K562 (cell line): ENCODE measurements at regions not wholly inside any gene's neighbourhood (a gene's known extent, or its start where the extent isn't known, plus 50 kb on each side); places are given as distances from the start of the nearest gene placed in this dataset.

Experiments
- ATAC-seq: fragments of 200-7000 bp; cut with Tn5 transposase; 3 replicates; pipeline ENCODE4 v1.9.1; 2020; ENCODE audit warnings: moderate library complexity
- BruUV-seq: library from RNA; stranded (reverse); fragments of 400-500 nt; replicated peaks from 2 replicates; lab custom pipeline; 2021; lab: Mats Ljungman, UMichigan
- CTCF ChIA-PET: fragments of 300-600 bp; formaldehyde crosslinking; extraction: SDS; loops from one replicate; lab custom pipeline; 2021; ENCODE audit warnings: low intra/inter-chr PET ratio; lab: Yijun Ruan, JAX
- POLR2A ChIA-PET: fragments of 300-600, 350-650 bp; sonication (Branson Sonifier 250); formaldehyde crosslinking; extraction: SDS; loops from one replicate; lab custom pipeline; 2021; ENCODE audit warnings: antibody characterized with exemption, inconsistent platforms; lab: Yijun Ruan, JAX
- DNase-seq, 4 experiments: peaks; one replicate each; pipeline versions ENCODE4 v3.0.0 to v3.0.0-alpha.2; 2011 to 2018; ENCODE audit warnings: low spot score in 3 of 4, mixed read lengths in 3 of 4; ENCODE audit errors: extremely low read depth in 1 of 4
- FAIRE-seq: peaks from 2 replicates; lab custom pipeline; 2011; peaks lifted over from hg19 to GRCh38; lab: Jason Lieb, UNC
- H2AFZ ChIP-seq: 2 replicates; pipeline ENCODE4 v1.6.0; 2011; ENCODE audit warnings: low read depth, low read length, control low read depth, inconsistent platforms
- H3K27ac ChIP-seq: fragments of 200-600 bp; 3 replicates; pipeline ENCODE4 v1.8.0; 2011; ENCODE audit warnings: low read depth, mild to moderate bottlenecking, control low read depth, inconsistent platforms, low read length, moderate library complexity, mixed read lengths; ENCODE audit errors: extremely low read depth
- H3K27me3 ChIP-seq, 2 experiments: fragments of 300-600 bp in 1 of 2; 2 replicates in 1 of 2; 3 replicates in 1 of 2; pipeline versions ENCODE4 v1.6.0 to v1.8.0; 2011; ENCODE audit warnings: inconsistent platforms in 2 of 2, low read length in 2 of 2, mild to moderate bottlenecking in 1 of 2, mixed read lengths in 1 of 2, moderate library complexity in 1 of 2; ENCODE audit not compliant: control insufficient read depth in 2 of 2, insufficient read depth in 2 of 2
- H3K36me3 ChIP-seq: fragments of 300-600 bp; 3 replicates; pipeline ENCODE4 v1.8.0; 2011; ENCODE audit warnings: mild to moderate bottlenecking, low read length, inconsistent platforms; ENCODE audit not compliant: control insufficient read depth, insufficient read depth
- H3K4me1 ChIP-seq, 2 experiments: fragments of 200-600 bp in 1 of 2; replicated peaks in 1 of 2; 2 replicates in 1 of 2; 3 replicates in 1 of 2; pipeline versions ENCODE4 v1.5.1 to v1.8.0; 2011; ENCODE audit warnings: inconsistent platforms in 2 of 2, low read length in 2 of 2, mild to moderate bottlenecking in 1 of 2, mixed read lengths in 1 of 2, moderate library complexity in 1 of 2; ENCODE audit not compliant: control insufficient read depth in 2 of 2, insufficient read depth in 2 of 2
- H3K4me2 ChIP-seq: 2 replicates; pipeline ENCODE4 v1.6.1; 2011; ENCODE audit warnings: low read length, control low read depth, inconsistent platforms, mixed read lengths; ENCODE audit not compliant: insufficient read depth
- H3K4me3 ChIP-seq: fragments of 200-600 bp; sonication (generic), shearing (Covaris generic); 2 replicates; pipeline ENCODE4 v1.5.1; 2016; ENCODE audit warnings: control low read depth, inconsistent platforms
- H3K79me2 ChIP-seq: fragments of 200-600 bp; 3 replicates; pipeline ENCODE4 v1.8.0; 2011; ENCODE audit warnings: low read length, inconsistent platforms; ENCODE audit not compliant: control insufficient read depth, insufficient read depth
- H3K9ac ChIP-seq, 2 experiments: 2 replicates each; pipeline versions ENCODE4 v1.6.0 to v1.6.1; 2011; ENCODE audit warnings: low read depth in 2 of 2, low read length in 2 of 2, control low read depth in 1 of 2, inconsistent platforms in 1 of 2, mild to moderate bottlenecking in 1 of 2, mixed read lengths in 1 of 2; ENCODE audit not compliant: insufficient read depth in 1 of 2
- H3K9me1 ChIP-seq: one replicate; pipeline ENCODE4 v1.6.0; 2011; ENCODE audit warnings: inconsistent platforms, mild to moderate bottlenecking, low read length, moderate library complexity; ENCODE audit not compliant: control insufficient read depth, insufficient read depth
- H3K9me3 ChIP-seq: replicated peaks from 2 replicates; pipeline ENCODE4 v1.5.1; 2011; ENCODE audit warnings: low read depth, low read length, inconsistent platforms; ENCODE audit not compliant: control insufficient read depth, insufficient read depth
- H4K20me1 ChIP-seq: replicated peaks from 2 replicates; pipeline ENCODE4 v1.6.1; 2011; ENCODE audit warnings: low read length, inconsistent platforms, mixed read lengths; ENCODE audit not compliant: control insufficient read depth, insufficient read depth
- ELK1 ChIP-seq: sonication (generic); formaldehyde crosslinking; IDR thresholded peaks from 2 replicates; pipeline ENCODE4 v1.8.1; 2022; ENCODE audit warnings: missing genetic modification reagents
- HDAC6 ChIP-seq: IDR thresholded peaks from 2 replicates; pipeline ENCODE4 v1.6.1; 2012; ENCODE audit warnings: low read depth, mild to moderate bottlenecking, control low read depth, inconsistent platforms, low read length, moderate library complexity
- KLF13 ChIP-seq: fragments of 450-650 bp; IDR thresholded peaks from 2 replicates; pipeline ENCODE4 v1.6.1; 2016; ENCODE audit warnings: missing genetic modification characterization, low read depth, mild to moderate bottlenecking, missing compliant biosample characterization, moderate library complexity, borderline replicate concordance
- PHB ChIP-seq: fragments of 250-450 bp; sonication (Bioruptor Pico); IDR thresholded peaks from 2 replicates; pipeline ENCODE4 v1.5.0; 2021
- SAFB2 ChIP-seq: fragments of 200-400 bp; formaldehyde crosslinking; IDR thresholded peaks from 2 replicates; pipeline ENCODE4 v1.6.1; 2018; ENCODE audit warnings: borderline replicate concordance, low read length, low read depth, moderate library complexity; ENCODE audit not compliant: severe bottlenecking
- SMARCB1 ChIP-seq: IDR thresholded peaks from 2 replicates; pipeline ENCODE4 v1.6.1; 2011; ENCODE audit warnings: improper control_type of control experiment, low read depth; ENCODE audit not compliant: insufficient read length
- TRIM24 ChIP-seq, 2 experiments: fragments of 450-650 bp; IDR thresholded peaks; 2 replicates each; pipeline ENCODE4 v1.6.1; 2016
- TSC22D4 ChIP-seq: fragments of 450-650 bp; IDR thresholded peaks from 2 replicates; pipeline ENCODE4 v1.6.1; 2016; ENCODE audit warnings: missing genetic modification characterization, missing biosample characterization, control low read depth
- ZNF133 ChIP-seq: fragments of 250-450 bp; sonication (Bioruptor Pico); IDR thresholded peaks from 2 replicates; pipeline ENCODE4 v1.4.0; 2020; ENCODE audit warnings: mild to moderate bottlenecking
- ZNF778 ChIP-seq: fragments of 450-650 bp; formaldehyde crosslinking; IDR thresholded peaks from 2 replicates; pipeline ENCODE4 v1.4.0; 2020; ENCODE audit warnings: mild to moderate bottlenecking, moderate library complexity
- WGBS: fragments of 100-300 bp; shearing (Covaris generic); methylation state at CpG from one replicate; pipeline ENCODE4 v1.1.6; 2016; ENCODE audit warnings: low coverage, mixed read lengths; ENCODE audit not compliant: insufficient coverage; ENCODE audit errors: missing lambda C conversion rate; 5-methylcytosine and 5-hydroxymethylcytosine counted together
- in situ Hi-C: fragments of 300-500 bp; cut with MboI; formaldehyde crosslinking; loops from 4 replicates; pipeline ENCODE4 v1.15.0; 2018; ENCODE audit warnings: inconsistent platforms, mixed read lengths
- intact Hi-C: fragments of 100-400 bp; cut with micrococcal nuclease; formaldehyde crosslinking; loops from 2 replicates; pipeline ENCODE4 v1.14.2; 2022
- TF ChIP-seq, protein P1 (sequence below), 2 experiments: fragments of 450-650 bp in 1 of 2; sonication (generic) in 1 of 2; formaldehyde crosslinking; conservative IDR thresholded peaks; 2 replicates each; pipeline versions ENCODE4 v1.4.0 to v1.8.1; 2020 to 2022; ENCODE audit warnings: mild to moderate bottlenecking in 1 of 2, missing genetic modification reagents in 1 of 2

- no peak for FAIRE-seq
- intact Hi-C loops = no loop called here
- no peak overlapping the region for H3K4me3 ChIP-seq
Measured at GRCh38 chr18:34550902-34551301, 159.2 kb upstream of the DTNA start.

More at GRCh38 chr18:34550902-34551301, 159.2 kb upstream of the DTNA start:
- POLR2A ChIA-PET = no interaction called here
- Histone ChIP-seq H3K4me1 (no peaks in the 10 kb centered on the region), H3K79me2 (no peaks in the 10 kb centered on the region), H3K9me3 (no peaks in the 10 kb centered on the region), H4K20me1 (no peaks in the 10 kb centered on the region), H3K27me3 (no peaks in the 10 kb centered on the region), H3K9ac (no peak overlapping the region), H3K27ac (no peak overlapping the region), H3K36me3 (no peaks in the 10 kb centered on the region), H3K4me2 (no peak overlapping the region), H2AFZ (no peak overlapping the region), H3K9me1 (no peaks in the 10 kb centered on the region)
- ATAC-seq (no peak), DNase-seq (no peak)
- TF ChIP-seq TSC22D4 (tag) = no peak
- no peak for TF ChIP-seq TRIM24 (IDR thresholded peaks at IDR 0.05)
- no peak for TF ChIP-seq ELK1 (CRISPR knock-in tag)
- no peak for TF ChIP-seq SAFB2
- no peak for TF ChIP-seq HDAC6
- TF ChIP-seq PHB (CRISPR knock-in tag) = no peak
- no peak for TF ChIP-seq KLF13 (tag)
- no peak for TF ChIP-seq SMARCB1
- TF ChIP-seq ZNF778 (CRISPR knock-in tag) = no peak
- TF ChIP-seq ZNF133 (CRISPR knock-in tag) = no peak
- TF ChIP-seq, protein P1, sequence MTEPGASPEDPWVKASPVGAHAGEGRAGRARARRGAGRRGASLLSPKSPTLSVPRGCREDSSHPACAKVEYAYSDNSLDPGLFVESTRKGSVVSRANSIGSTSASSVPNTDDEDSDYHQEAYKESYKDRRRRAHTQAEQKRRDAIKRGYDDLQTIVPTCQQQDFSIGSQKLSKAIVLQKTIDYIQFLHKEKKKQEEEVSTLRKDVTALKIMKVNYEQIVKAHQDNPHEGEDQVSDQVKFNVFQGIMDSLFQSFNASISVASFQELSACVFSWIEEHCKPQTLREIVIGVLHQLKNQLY (CRISPR knock-in tag; conservative IDR thresholded peaks at IDR 0.05) = no peak
- 0% methylated on average over 1 of the region's 1 CpG for WGBS
- CTCF ChIA-PET = no interaction called here
- in situ Hi-C loops = no loop called here
- no TSS peak for BruUV-seq
